Activated naive CD8-positive, alpha-beta T cell treated with anti-CD3 and anti-CD28 coated beads, Interleukin-2, amount 50 U/mL, for 24 hours (primary cell): ENCODE measurements at regions not wholly inside any gene's neighbourhood (a gene's known extent, or its start where the extent isn't known, plus 50 kb on each side); places are given as distances from the start of the nearest gene placed in this dataset.
A peak's percentile ranks its signal among the peaks of the same experiment; 100 is the strongest.

Source experiments
- ATAC-seq: fragments of 150-1000 bp; cut with Tn5 transposase; one replicate; pipeline ENCODE4 v1.10.0; 2021
- DNase-seq: peaks from one replicate; pipeline ENCODE4 v3.0.0; 2021
- H3K27ac Mint-ChIP-seq: one replicate; pipeline ENCODE4 v1.8.0; 2021; ENCODE audit warnings: mild to moderate bottlenecking, mixed read lengths
- H3K27me3 Mint-ChIP-seq: one replicate; pipeline ENCODE4 v1.8.0; 2021; ENCODE audit warnings: mixed read lengths
- H3K36me3 Mint-ChIP-seq: one replicate; pipeline ENCODE4 v1.8.0; 2021; ENCODE audit warnings: low read depth, mixed read lengths
- H3K4me1 Mint-ChIP-seq: one replicate; pipeline ENCODE4 v1.8.0; 2021; ENCODE audit warnings: mixed read lengths
- H3K4me3 Mint-ChIP-seq: one replicate; pipeline ENCODE4 v1.8.0; 2021; ENCODE audit warnings: mild to moderate bottlenecking, moderate library complexity, mixed read lengths
- H3K9me3 Mint-ChIP-seq: one replicate; pipeline ENCODE4 v1.8.0; 2021; ENCODE audit warnings: mixed read lengths

DNA sequence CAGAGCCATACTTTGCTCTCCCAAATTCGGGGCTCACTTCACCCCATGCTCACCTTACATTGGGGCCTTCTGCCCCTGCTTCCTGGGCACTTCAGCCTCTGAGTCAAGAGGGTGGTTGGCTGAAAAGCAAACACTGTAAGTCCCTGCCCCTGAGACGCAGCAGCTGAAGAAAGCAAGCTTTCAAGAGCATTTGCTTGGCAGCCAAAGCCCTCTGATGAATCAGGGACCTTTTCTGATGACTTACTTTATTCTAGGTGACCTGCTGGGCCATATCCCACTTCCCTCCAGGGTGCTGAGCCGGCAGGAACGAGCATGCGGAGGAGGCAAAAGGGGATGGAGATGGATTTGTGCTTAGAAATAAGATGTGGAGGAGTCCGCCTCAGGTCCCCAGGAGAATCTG, 147.0 kb upstream of the TNRC6C start:
- Mint-ChIP-seq H3K4me3 (no peak overlapping the region), H3K27me3 (no peaks in the 10 kb centered on the region), H3K27ac (no peak overlapping the region), H3K9me3 (no peaks in the 10 kb centered on the region), H3K4me1 (no peaks in the 10 kb centered on the region), H3K36me3 (no peaks in the 10 kb centered on the region)
- DNase-seq (no peak), ATAC-seq (no peak)

DNA sequence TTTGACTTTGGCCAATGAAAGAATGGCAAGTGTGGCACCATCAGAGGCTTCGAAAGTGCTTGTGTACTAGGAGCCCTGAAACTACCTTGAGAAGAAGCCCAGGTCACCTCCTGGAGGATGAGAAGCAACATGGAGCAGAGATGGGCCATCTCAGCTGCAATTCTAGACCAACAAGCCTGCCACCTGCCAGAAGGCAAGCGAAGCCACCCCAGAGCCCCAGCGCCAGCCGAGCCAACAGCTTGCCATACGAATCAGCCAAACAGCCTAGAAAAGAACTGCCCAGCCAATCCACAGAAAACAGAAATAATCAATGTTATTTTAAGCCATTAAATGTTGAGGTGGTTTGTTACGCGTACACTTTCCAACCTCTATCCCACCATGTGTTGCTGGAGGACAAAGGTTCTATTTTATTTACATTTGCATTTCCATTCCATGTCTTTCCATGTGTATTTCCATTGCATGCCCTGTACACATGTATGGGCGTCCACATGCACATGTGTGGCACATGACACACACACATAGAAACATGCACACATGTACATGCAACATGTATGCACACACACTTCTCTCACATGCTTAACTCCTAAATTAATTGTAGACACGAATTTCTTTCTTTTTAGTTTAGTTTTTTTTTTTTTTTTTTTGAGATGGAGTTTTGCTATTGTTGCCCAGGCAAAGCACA, 144.3 kb upstream of the TNRC6C start:
- ATAC-seq: no peak
- Mint-ChIP-seq H3K4me1 (no peaks in the 10 kb centered on the region), H3K4me3 (no peak overlapping the region), H3K27me3 (no peaks in the 10 kb centered on the region), H3K9me3 (no peaks in the 10 kb centered on the region), H3K27ac (no peak overlapping the region), H3K36me3 (no peaks in the 10 kb centered on the region)
- no peak for DNase-seq

DNA sequence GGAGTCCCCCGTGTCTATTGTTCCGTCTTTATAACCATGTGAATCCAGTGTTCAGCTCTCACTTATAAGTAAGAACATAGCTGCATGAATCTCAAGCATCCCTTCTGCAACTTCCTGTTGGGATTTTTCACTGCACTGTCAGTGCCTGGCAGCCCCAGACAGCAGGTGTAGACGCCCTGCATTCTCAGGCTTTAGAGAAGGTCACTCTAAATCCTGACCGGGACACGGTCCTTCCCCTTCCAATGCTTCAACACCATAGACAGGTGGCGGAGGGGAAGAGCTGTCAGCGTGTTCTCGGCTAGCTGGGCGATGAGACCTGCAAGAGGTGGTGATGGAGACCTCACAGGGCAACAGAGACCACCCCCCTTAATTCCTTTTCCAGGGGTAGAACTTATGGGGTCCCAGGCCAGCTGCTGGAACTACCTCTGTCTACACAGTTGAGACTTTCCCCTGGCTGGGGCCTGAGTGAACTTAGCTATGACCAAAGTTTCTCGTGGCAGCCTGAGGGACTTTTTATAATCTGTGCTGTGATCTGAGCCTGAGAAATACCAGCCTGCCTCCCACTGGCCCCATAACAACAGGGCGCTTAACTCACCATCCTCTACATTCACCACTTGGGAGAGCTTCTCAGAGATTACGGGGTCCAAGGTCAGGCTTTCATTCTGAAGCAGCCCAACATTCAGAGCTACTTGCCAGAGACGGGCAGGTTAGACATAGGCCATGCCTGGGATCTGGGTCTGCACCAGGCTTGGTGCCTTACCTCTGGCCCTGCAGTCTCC, 143.2 kb upstream of the TNRC6C start:
- H3K27me3 Mint-ChIP-seq: no peaks in the 10 kb centered on the region
- no peak overlapping the region for H3K27ac Mint-ChIP-seq
- H3K4me3 Mint-ChIP-seq: no peak overlapping the region
- DNase-seq (no peak), ATAC-seq (no peak)
- no peaks in the 10 kb centered on the region for H3K9me3 Mint-ChIP-seq
- H3K4me1 Mint-ChIP-seq: no peaks in the 10 kb centered on the region
- no peaks in the 10 kb centered on the region for H3K36me3 Mint-ChIP-seq

DNA sequence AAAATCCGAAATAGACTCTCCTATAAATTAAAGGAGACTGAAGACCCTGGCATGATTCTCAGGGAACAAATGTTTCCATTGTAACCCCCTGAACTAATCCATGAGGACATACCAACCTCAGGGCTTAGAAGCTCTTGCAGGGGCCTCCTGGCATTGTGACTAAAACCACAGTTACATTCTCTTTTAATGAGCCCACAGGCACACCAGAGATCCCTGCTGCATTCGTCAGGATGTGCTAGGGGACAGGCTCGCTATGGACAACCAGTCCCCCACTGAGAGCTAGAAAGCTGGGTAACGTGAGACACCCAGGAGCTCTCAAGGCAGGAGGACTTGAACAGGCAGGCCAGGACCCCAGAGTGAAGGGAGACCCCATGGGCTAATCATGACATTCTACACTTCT, 140.6 kb upstream of the TNRC6C start:
- no peaks in the 10 kb centered on the region for H3K27me3 Mint-ChIP-seq
- ATAC-seq (no peak), DNase-seq (no peak)
- H3K4me1 Mint-ChIP-seq: no peaks in the 10 kb centered on the region
- no peaks in the 10 kb centered on the region for H3K36me3 Mint-ChIP-seq
- H3K27ac Mint-ChIP-seq: no peak overlapping the region
- H3K9me3 Mint-ChIP-seq: no peaks in the 10 kb centered on the region
- H3K4me3 Mint-ChIP-seq: no peak overlapping the region

- Mint-ChIP-seq H3K4me3 (no peak overlapping the region), H3K27me3 (no peaks in the 10 kb centered on the region), H3K36me3 (no peaks in the 10 kb centered on the region), H3K27ac (no peak overlapping the region), H3K9me3 (no peaks in the 10 kb centered on the region), H3K4me1 (no peaks in the 10 kb centered on the region)
- no peak for ATAC-seq
- no peak for DNase-seq
Measured at GRCh38 chr17:77819497-77819896, 139.0 kb upstream of the TNRC6C start.

DNA sequence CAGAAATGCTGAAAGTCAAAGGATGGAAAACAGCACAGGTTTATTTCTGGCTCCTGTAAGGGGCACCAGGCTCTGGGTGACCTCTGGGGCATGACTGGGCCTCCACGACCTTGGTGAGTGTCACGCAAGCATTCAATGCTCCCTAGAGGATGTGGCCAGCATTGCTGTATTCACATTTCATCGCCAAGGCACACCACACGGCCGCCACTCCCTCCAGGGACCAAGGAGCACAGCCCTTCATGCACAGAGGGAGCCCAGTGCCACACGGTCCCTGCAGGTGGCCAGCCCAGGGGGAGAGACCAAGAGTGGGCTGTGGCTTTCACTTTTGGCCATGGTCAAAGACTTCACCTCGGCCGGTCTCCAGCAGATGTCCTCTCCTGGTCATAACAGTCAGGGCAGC, 137.4 kb upstream of the TNRC6C start:
- DNase-seq (no peak), ATAC-seq (no peak)
- Mint-ChIP-seq H3K36me3 (no peaks in the 10 kb centered on the region), H3K27me3 (no peaks in the 10 kb centered on the region), H3K27ac (no peak overlapping the region), H3K4me1 (no peaks in the 10 kb centered on the region), H3K4me3 (no peak overlapping the region), H3K9me3 (no peaks in the 10 kb centered on the region)

GRCh38 chr17:77822302-77823030, 136.0 kb upstream of the TNRC6C start:
- ATAC-seq (no peak), DNase-seq (no peak)
- peak overlapping the region; percentile 41 for H3K27ac Mint-ChIP-seq
- H3K27me3 Mint-ChIP-seq: no peaks in the 10 kb centered on the region
- no peak overlapping the region for H3K4me3 Mint-ChIP-seq
- no peaks in the 10 kb centered on the region for H3K4me1 Mint-ChIP-seq
- no peaks in the 10 kb centered on the region for H3K9me3 Mint-ChIP-seq
- no peaks in the 10 kb centered on the region for H3K36me3 Mint-ChIP-seq

- no peaks in the 10 kb centered on the region for H3K27me3 Mint-ChIP-seq
- no peaks in the 10 kb centered on the region for H3K4me1 Mint-ChIP-seq
- DNase-seq (no peak), ATAC-seq (no peak)
- H3K4me3 Mint-ChIP-seq: no peak overlapping the region
- no peaks in the 10 kb centered on the region for H3K9me3 Mint-ChIP-seq
- no peaks in the 10 kb centered on the region for H3K36me3 Mint-ChIP-seq
- no peak overlapping the region for H3K27ac Mint-ChIP-seq
Measured at GRCh38 chr17:77824102-77824779, 134.3 kb upstream of the TNRC6C start.

- no peaks in the 10 kb centered on the region for H3K27me3 Mint-ChIP-seq
- H3K36me3 Mint-ChIP-seq: no peaks in the 10 kb centered on the region
- H3K27ac Mint-ChIP-seq: no peak overlapping the region
- H3K4me1 Mint-ChIP-seq: no peaks in the 10 kb centered on the region
- no peaks in the 10 kb centered on the region for H3K9me3 Mint-ChIP-seq
- H3K4me3 Mint-ChIP-seq: no peak overlapping the region
- ATAC-seq (no peak), DNase-seq (no peak)
Measured at GRCh38 chr17:77824780-77825280, 133.7 kb upstream of the TNRC6C start.

- peaks cover 3% of the 10 kb centered on the region for H3K4me1 Mint-ChIP-seq
Measured at GRCh38 chr17:77825621-77826020, 132.9 kb upstream of the TNRC6C start.

DNA sequence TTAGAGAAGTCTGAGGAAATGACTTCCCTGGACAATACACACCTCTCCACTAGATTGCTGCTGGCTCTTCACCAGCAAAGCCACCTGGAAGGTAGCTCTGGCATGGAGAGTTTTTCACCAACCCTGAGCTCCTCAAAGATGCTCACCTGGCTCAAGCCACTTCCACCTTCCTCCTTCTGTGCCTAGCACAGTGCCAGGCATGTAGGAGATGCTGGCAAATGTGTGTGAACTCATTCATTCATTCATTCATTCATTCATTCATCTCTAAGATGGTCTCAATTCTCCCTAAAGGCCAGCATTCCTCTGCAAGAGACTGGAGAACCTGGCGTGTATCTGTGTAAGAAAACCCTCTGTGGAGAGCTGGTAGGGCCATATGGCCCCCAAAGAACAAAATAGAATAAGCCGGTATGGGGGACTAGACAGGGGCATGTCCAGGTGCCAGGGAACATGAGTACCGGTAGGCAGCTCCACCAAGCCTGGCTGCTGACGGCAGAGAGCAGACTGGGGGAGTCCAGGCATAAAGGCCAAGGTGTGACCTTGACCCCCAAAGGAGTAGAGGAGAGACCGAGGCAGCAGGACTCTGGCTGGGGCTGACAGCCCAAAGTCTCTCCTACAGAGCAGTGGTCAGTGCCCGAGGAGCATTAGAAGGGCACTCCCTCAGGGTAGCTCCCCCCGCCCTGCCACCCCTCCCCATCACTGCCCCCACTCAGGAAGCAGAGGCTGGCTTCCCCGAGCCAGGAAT, 132.2 kb upstream of the TNRC6C start:
- Mint-ChIP-seq H3K4me3 (no peak overlapping the region), H3K27ac (no peak overlapping the region), H3K27me3 (no peaks in the 10 kb centered on the region), H3K36me3 (no peaks in the 10 kb centered on the region), H3K9me3 (no peaks in the 10 kb centered on the region), H3K4me1 (peaks cover 5% of the 10 kb centered on the region)
- no peak for DNase-seq
- ATAC-seq: no peak

More at GRCh38 chr17:77825621-77826020, 132.9 kb upstream of the TNRC6C start:
- ATAC-seq: no peak
- no peak for DNase-seq
- H3K4me3 Mint-ChIP-seq: no peak overlapping the region
- H3K27ac Mint-ChIP-seq: no peak overlapping the region
- H3K9me3 Mint-ChIP-seq: no peaks in the 10 kb centered on the region
- H3K36me3 Mint-ChIP-seq: no peaks in the 10 kb centered on the region
- no peaks in the 10 kb centered on the region for H3K27me3 Mint-ChIP-seq

DNA sequence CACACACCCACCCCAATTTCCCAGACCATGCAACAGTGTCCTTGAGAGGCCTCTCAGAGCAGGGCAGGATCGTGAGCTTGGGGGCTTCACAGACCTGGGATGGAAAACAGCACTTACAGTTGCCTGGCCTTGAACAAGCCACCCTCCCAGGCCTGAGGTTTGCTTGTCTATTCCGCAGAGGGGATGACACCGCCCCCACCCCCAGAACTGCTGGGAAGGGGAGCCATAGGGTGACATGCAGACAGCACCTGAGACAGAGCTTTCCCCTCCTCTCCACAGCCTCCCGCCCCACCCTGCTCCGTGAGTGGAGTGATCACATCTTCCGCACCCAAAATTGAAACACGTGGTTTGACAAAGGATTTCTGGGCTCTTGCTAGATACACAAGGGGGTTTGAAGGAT, 131.5 kb upstream of the TNRC6C start:
- H3K27ac Mint-ChIP-seq: no peak overlapping the region
- no peak overlapping the region for H3K4me3 Mint-ChIP-seq
- peaks cover 9% of the 10 kb centered on the region for H3K4me1 Mint-ChIP-seq

DNA sequence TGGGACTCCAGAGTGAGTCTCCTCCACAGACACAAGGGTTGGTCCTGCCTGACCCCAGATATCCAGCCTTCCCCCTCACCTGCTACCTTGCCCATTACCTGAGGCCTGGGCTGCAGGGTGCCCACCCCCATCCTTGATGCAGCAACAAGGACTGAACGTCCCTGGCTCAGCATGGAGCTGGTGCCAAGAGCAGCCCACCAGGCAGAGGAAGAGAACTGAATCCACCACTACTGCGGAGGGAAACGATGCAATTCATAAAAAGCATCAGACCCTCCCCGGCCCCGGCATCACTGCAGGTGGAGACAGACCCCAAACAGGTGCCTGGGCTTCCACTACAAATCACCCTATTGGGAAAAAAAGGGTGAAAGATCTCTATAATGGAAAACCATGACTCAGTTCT, 131.0 kb upstream of the TNRC6C start:
- no peak for ATAC-seq
- H3K36me3 Mint-ChIP-seq: no peaks in the 10 kb centered on the region

More for the DNA sequence above, 131.5 kb upstream of the TNRC6C start:
- Mint-ChIP-seq H3K9me3 (no peaks in the 10 kb centered on the region), H3K36me3 (no peaks in the 10 kb centered on the region), H3K27me3 (no peaks in the 10 kb centered on the region)
- DNase-seq: no peak
- ATAC-seq: no peak

More for the DNA sequence above, 131.0 kb upstream of the TNRC6C start:
- no peak overlapping the region for H3K4me3 Mint-ChIP-seq
- H3K27me3 Mint-ChIP-seq: no peaks in the 10 kb centered on the region
- H3K9me3 Mint-ChIP-seq: no peaks in the 10 kb centered on the region
- no peak overlapping the region for H3K27ac Mint-ChIP-seq
- no peak for DNase-seq
- H3K4me1 Mint-ChIP-seq: peaks cover 9% of the 10 kb centered on the region
